H9 (cell line): ENCODE measurements at regions not wholly inside any gene's neighbourhood (a gene's known extent, or its start where the extent isn't known, plus 50 kb on each side); places are given as distances from the start of the nearest gene placed in this dataset.

Source experiments
- DNase-seq: peaks from one replicate; pipeline ENCODE4 v3.0.0-alpha.2; 2017
- H2AFZ ChIP-seq: one replicate; pipeline ENCODE4 v1.6.1; 2013; ENCODE audit warnings: mild to moderate bottlenecking, low read length, control low read depth, moderate library complexity
- H2AK5ac ChIP-seq: 2 replicates; pipeline ENCODE4 v1.6.1; 2013; ENCODE audit warnings: low read length, control low read depth, mixed read lengths; ENCODE audit not compliant: insufficient read length
- H2BK120ac ChIP-seq: one replicate; pipeline ENCODE4 v1.6.1; 2013; ENCODE audit warnings: low read depth, mild to moderate bottlenecking, low read length, control low read depth, inconsistent platforms; ENCODE audit not compliant: poor library complexity, severe bottlenecking
- H2BK12ac ChIP-seq: 2 replicates; pipeline ENCODE4 v1.6.1; 2013; ENCODE audit warnings: low read length, control low read depth, mixed read lengths, low read depth; ENCODE audit not compliant: insufficient read length
- H2BK15ac ChIP-seq: 2 replicates; pipeline ENCODE4 v1.6.1; 2013; ENCODE audit warnings: low read depth, low read length, control low read depth
- H2BK20ac ChIP-seq: one replicate; pipeline ENCODE4 v1.6.1; 2013; ENCODE audit warnings: low read depth, mild to moderate bottlenecking, low read length, control low read depth, inconsistent platforms; ENCODE audit not compliant: poor library complexity, severe bottlenecking
- H2BK5ac ChIP-seq: 2 replicates; pipeline ENCODE4 v1.6.1; 2013; ENCODE audit warnings: low read length, control low read depth, mixed read lengths; ENCODE audit not compliant: insufficient read length
- H3K14ac ChIP-seq: 2 replicates; pipeline ENCODE4 v1.6.1; 2013; ENCODE audit warnings: low read length, control low read depth; ENCODE audit not compliant: insufficient read depth
- H3K18ac ChIP-seq: 2 replicates; pipeline ENCODE4 v1.6.1; 2013; ENCODE audit warnings: low read depth, mild to moderate bottlenecking, mixed read lengths, low read length, control low read depth; ENCODE audit not compliant: insufficient read length
- H3K23ac ChIP-seq: 2 replicates; pipeline ENCODE4 v1.6.1; 2013; ENCODE audit warnings: low read length, control low read depth, mixed read lengths, low read depth; ENCODE audit not compliant: insufficient read length
- H3K23me2 ChIP-seq: 2 replicates; pipeline ENCODE4 v1.6.1; 2013; ENCODE audit warnings: low read depth, mild to moderate bottlenecking, mixed read lengths, low read length, control low read depth; ENCODE audit not compliant: insufficient read length, poor library complexity, severe bottlenecking
- H3K27ac ChIP-seq: 2 replicates; pipeline ENCODE4 v1.5.1; 2013; ENCODE audit warnings: low read length, control low read depth, mixed read lengths, low read depth; ENCODE audit not compliant: insufficient read length
- H3K27me3 ChIP-seq: 2 replicates; pipeline ENCODE4 v1.6.1; 2013; ENCODE audit warnings: low read length, control low read depth, inconsistent platforms; ENCODE audit not compliant: insufficient read depth
- H3K4ac ChIP-seq: 2 replicates; pipeline ENCODE4 v1.6.1; 2013; ENCODE audit warnings: low read depth, mild to moderate bottlenecking, control low read depth, inconsistent platforms, low read length, moderate library complexity
- H3K4me1 ChIP-seq: 2 replicates; pipeline ENCODE4 v1.6.1; 2013; ENCODE audit warnings: low read length, control low read depth, inconsistent platforms; ENCODE audit not compliant: insufficient read depth
- H3K4me2 ChIP-seq: 2 replicates; pipeline ENCODE4 v1.6.1; 2013; ENCODE audit warnings: low read length, control low read depth, mixed read lengths; ENCODE audit not compliant: insufficient read length, insufficient read depth
- H3K56ac ChIP-seq: 2 replicates; pipeline ENCODE4 v1.6.1; 2013; ENCODE audit warnings: low read depth, mild to moderate bottlenecking, mixed read lengths, low read length, control low read depth; ENCODE audit not compliant: insufficient read length
- H3K79me1 ChIP-seq: 2 replicates; pipeline ENCODE4 v1.6.1; 2013; ENCODE audit warnings: low read depth, mild to moderate bottlenecking, moderate library complexity, low read length, control low read depth, inconsistent platforms; ENCODE audit not compliant: insufficient read depth, poor library complexity, severe bottlenecking
- H3K79me2 ChIP-seq: 2 replicates; pipeline ENCODE4 v1.6.1; 2013; ENCODE audit warnings: low read length, control low read depth, inconsistent platforms; ENCODE audit not compliant: insufficient read depth
- H3K9ac ChIP-seq: 2 replicates; pipeline ENCODE4 v1.6.1; 2013; ENCODE audit warnings: low read length, control low read depth, mixed read lengths; ENCODE audit not compliant: insufficient read length; ENCODE audit errors: extremely low read depth
- H3K9me3 ChIP-seq: one replicate; pipeline ENCODE4 v1.6.1; 2013; ENCODE audit warnings: low read depth, low read length, inconsistent platforms; ENCODE audit not compliant: control insufficient read depth
- H3T11ph ChIP-seq: one replicate; pipeline ENCODE4 v1.6.1; 2013; ENCODE audit warnings: mild to moderate bottlenecking, low read length, control low read depth, inconsistent platforms
- H4K20me1 ChIP-seq: one replicate; pipeline ENCODE4 v1.6.1; 2013; ENCODE audit not compliant: control insufficient read depth, insufficient read length, insufficient read depth
- H4K5ac ChIP-seq: 2 replicates; pipeline ENCODE4 v1.6.1; 2013; ENCODE audit warnings: low read depth, mild to moderate bottlenecking, mixed read lengths, low read length, control low read depth; ENCODE audit not compliant: insufficient read length
- H4K8ac ChIP-seq: replicated peaks from 2 replicates; pipeline ENCODE4 v1.6.1; 2013; ENCODE audit warnings: low read length, control low read depth, mixed read lengths, low read depth; ENCODE audit not compliant: insufficient read length
- H4K91ac ChIP-seq: 2 replicates; pipeline ENCODE4 v1.6.1; 2013; ENCODE audit warnings: low read depth, mild to moderate bottlenecking, moderate library complexity, mixed read lengths, low read length, control low read depth; ENCODE audit not compliant: insufficient read length
- H3K27ac Mint-ChIP-seq, 3 experiments: 2 replicates in 2 of 3; 3 replicates in 1 of 3; pipeline ENCODE4 v1.8.0; 2020 to 2021; ENCODE audit warnings: mixed read lengths in 3 of 3, mild to moderate bottlenecking in 1 of 3, moderate library complexity in 1 of 3
- H3K27me3 Mint-ChIP-seq: 2 replicates; pipeline ENCODE4 v1.8.0; 2021; ENCODE audit warnings: low read depth, mild to moderate bottlenecking, moderate library complexity, mixed read lengths
- H3K36me3 Mint-ChIP-seq, 3 experiments: 2 replicates in 2 of 3; 3 replicates in 1 of 3; pipeline ENCODE4 v1.8.0; 2020 to 2021; ENCODE audit warnings: low read depth in 3 of 3, mixed read lengths in 3 of 3; ENCODE audit not compliant: insufficient read depth in 1 of 3
- H3K4me1 Mint-ChIP-seq, 2 experiments: 2 replicates each; pipeline ENCODE4 v1.8.0; 2020; ENCODE audit warnings: mixed read lengths in 2 of 2
- H3K4me3 Mint-ChIP-seq, 2 experiments: 2 replicates in 1 of 2; 3 replicates in 1 of 2; pipeline ENCODE4 v1.8.0; 2020 to 2021; ENCODE audit warnings: mild to moderate bottlenecking in 2 of 2, mixed read lengths in 2 of 2, moderate library complexity in 1 of 2
- H3K9me3 Mint-ChIP-seq, 2 experiments: 2 replicates in 1 of 2; 3 replicates in 1 of 2; pipeline ENCODE4 v1.8.0; 2020; ENCODE audit warnings: mild to moderate bottlenecking in 2 of 2, mixed read lengths in 2 of 2, moderate library complexity in 1 of 2
- CTCF ChIP-seq: fragments of 200-600 bp; sonication (generic); conservative IDR thresholded peaks from 3 replicates; pipeline ENCODE4 v1.8.0; 2021; ENCODE audit warnings: antibody characterized with exemption, mild to moderate bottlenecking
- WGBS: extraction: QIAGEN DNeasy Blood & Tissue Kit; methylation state at CpG from one replicate; pipeline ENCODE4 v1.1.7; 2013; ENCODE audit warnings: missing lambda C conversion rate, low lambda C conversion rate, mixed read lengths; ENCODE audit not compliant: insufficient read length; ENCODE audit errors: extremely low coverage; 5-methylcytosine and 5-hydroxymethylcytosine counted together

- Histone ChIP-seq H3K23me2 (no peaks in the 10 kb centered on the region), H3K4me1 (no peaks in the 10 kb centered on the region), H3K27me3 (peaks cover 2% of the 10 kb centered on the region; the same call in 1 of the 2 replicates), H3K9me3 (no peaks in the 10 kb centered on the region), H4K8ac (no peak overlapping the region), H3K23ac (no peak overlapping the region), H3K27ac (no peak overlapping the region), H3K79me2 (no peaks in the 10 kb centered on the region), H3K9ac (no peak overlapping the region), H3K79me1 (no peaks in the 10 kb centered on the region), H3K4ac (no peak overlapping the region), H2BK120ac (no peak overlapping the region), H4K20me1 (no peaks in the 10 kb centered on the region), H2AFZ (no peak overlapping the region), H3T11ph (no peak overlapping the region), H3K18ac (no peak overlapping the region), H4K5ac (no peak overlapping the region), H3K14ac (no peak overlapping the region), H4K91ac (no peak overlapping the region), H2BK5ac (no peak overlapping the region), H2BK12ac (no peak overlapping the region), H2BK15ac (no peak overlapping the region), H2BK20ac (no peak overlapping the region), H3K56ac (no peak overlapping the region), H3K4me2 (no peak overlapping the region), H2AK5ac (no peak overlapping the region)
- Mint-ChIP-seq H3K27me3 (peaks cover 61% of the 10 kb centered on the region), H3K4me3 (no peak overlapping the region), H3K9me3 (peaks cover 0 to 2% of the 10 kb centered on the region in 2 experiments; a peak in 1 of 5 replicates), H3K4me1 (peaks cover 5 to 20% of the 10 kb centered on the region in 2 experiments), H3K36me3 (no peaks in the 10 kb centered on the region), H3K27ac (no peak overlapping the region)
- WGBS, result no CpG with 5 or more reads among the region's 4 CpGs
- no peak for TF ChIP-seq CTCF
- no peak for DNase-seq
Measured at GRCh38 chr5:174526177-174526576, 198.2 kb upstream of the MSX2 start.
